GM12878 (cell line): ENCODE measurements at regions not wholly inside any gene's neighbourhood (a gene's known extent, or its start where the extent isn't known, plus 50 kb on each side); places are given as distances from the start of the nearest gene placed in this dataset.

ENCODE experiments used
- ATAC-seq: fragments of 200-7000 bp; cut with Tn5 transposase; 3 replicates; pipeline ENCODE4 v1.9.1; 2020; ENCODE audit warnings: mild to moderate bottlenecking, moderate library complexity
- BruUV-seq: library from RNA; stranded (reverse); fragments of 400-500 nt; replicated peaks from 2 replicates; lab custom pipeline; 2021; lab: Mats Ljungman, UMichigan
- CTCF ChIA-PET: fragments of 300-600 bp; sonication (Branson Sonifier 250); formaldehyde crosslinking; extraction: SDS; loops from one replicate; lab custom pipeline; 2021; ENCODE audit warnings: inconsistent platforms; lab: Yijun Ruan, JAX
- POLR2A ChIA-PET: fragments of 350-600 bp; formaldehyde crosslinking; extraction: SDS; loops from one replicate; lab custom pipeline; 2021; ENCODE audit warnings: inconsistent platforms; lab: Charles Lee
- RAD21 ChIA-PET: fragments of 300-600 bp; sonication (Branson Sonifier 250); formaldehyde crosslinking; loops from one replicate; lab custom pipeline; 2023; ENCODE audit warnings: antibody characterized with exemption; ENCODE audit not compliant: unreplicated experiment; lab: Charles Lee
- SMC1A ChIA-PET: fragments of 300-600 bp; sonication (Branson Sonifier 250); formaldehyde crosslinking; loops from one replicate; lab custom pipeline; 2023; ENCODE audit not compliant: unreplicated experiment, uncharacterized antibody; lab: Charles Lee
- DNase-seq: peaks from one replicate; pipeline ENCODE4 v3.0.0-alpha.2; 2011; ENCODE audit warnings: low read depth, low spot score
- FAIRE-seq: peaks from 3 replicates; lab custom pipeline; 2011; peaks lifted over from hg19 to GRCh38; lab: Jason Lieb, UNC
- H2AFZ ChIP-seq: 2 replicates; pipeline ENCODE4 v1.6.0; 2011; ENCODE audit warnings: low read depth, low read length, control low read depth; ENCODE audit not compliant: control insufficient read depth
- H3K27ac ChIP-seq: 2 replicates; pipeline ENCODE4 v1.5.1; 2011; ENCODE audit warnings: control low read depth; ENCODE audit not compliant: control insufficient read depth, insufficient read depth
- H3K27me3 ChIP-seq, 2 experiments: replicated peaks in 1 of 2; 2 replicates each; pipeline versions ENCODE4 v1.6.0 to v1.6.1; 2011; ENCODE audit warnings: low read length in 1 of 2; ENCODE audit not compliant: control insufficient read depth in 2 of 2, insufficient read depth in 2 of 2
- H3K36me3 ChIP-seq, 2 experiments: 2 replicates each; pipeline ENCODE4 v1.5.1; 2011; ENCODE audit warnings: low read length in 1 of 2; ENCODE audit not compliant: control insufficient read depth in 2 of 2, insufficient read depth in 2 of 2
- H3K4me1 ChIP-seq: 2 replicates; pipeline ENCODE4 v1.6.1; 2011; ENCODE audit warnings: mild to moderate bottlenecking, low read length, moderate library complexity, mixed read lengths; ENCODE audit not compliant: control insufficient read depth, insufficient read depth
- H3K4me2 ChIP-seq: 2 replicates; pipeline ENCODE4 v1.6.0; 2011; ENCODE audit warnings: control low read depth; ENCODE audit not compliant: control insufficient read depth, insufficient read depth
- H3K4me3 ChIP-seq: fragments of 200-600 bp; sonication (generic); 2 replicates; pipeline ENCODE4 v1.5.1; 2016
- H3K79me2 ChIP-seq: 2 replicates; pipeline ENCODE4 v1.6.0; 2011; ENCODE audit warnings: low read length; ENCODE audit not compliant: control insufficient read depth, insufficient read depth
- H3K9ac ChIP-seq: 2 replicates; pipeline ENCODE4 v1.8.0; 2011; ENCODE audit warnings: low read length, control low read depth, mixed read lengths; ENCODE audit not compliant: control insufficient read depth, insufficient read depth
- H3K9me3 ChIP-seq: replicated peaks from 3 replicates; pipeline ENCODE4 v1.5.1; 2011; ENCODE audit warnings: mild to moderate bottlenecking, low read length; ENCODE audit not compliant: control insufficient read depth, insufficient read depth
- H4K20me1 ChIP-seq: 2 replicates; pipeline ENCODE4 v1.6.0; 2011; ENCODE audit not compliant: control insufficient read depth, insufficient read depth
- CEBPB ChIP-seq, 2 experiments: fragments of 150-350 bp in 1 of 2; IDR thresholded peaks; 2 replicates each; pipeline ENCODE4 v1.6.1; 2012 to 2014; ENCODE audit warnings: low read depth in 2 of 2, low read length in 2 of 2, borderline replicate concordance in 1 of 2, inconsistent platforms in 1 of 2
- GATAD2B ChIP-seq: fragments of 450-650 bp; conservative IDR thresholded peaks from 2 replicates; pipeline ENCODE4 v1.6.1; 2017; ENCODE audit warnings: low read depth, mild to moderate bottlenecking, moderate library complexity
- KAT2A ChIP-seq: conservative IDR thresholded peaks from 2 replicates; pipeline ENCODE4 v1.6.1; 2011; ENCODE audit warnings: low read depth, low read length; ENCODE audit not compliant: control insufficient read depth
- POLR2A ChIP-seq: IDR thresholded peaks from 2 replicates; pipeline ENCODE4 v1.6.1; 2011; ENCODE audit warnings: low read depth, mild to moderate bottlenecking, low read length
- RB1 ChIP-seq: fragments of 450-650 bp; formaldehyde crosslinking; IDR thresholded peaks from 2 replicates; pipeline ENCODE4 v1.6.1; 2017; ENCODE audit warnings: mild to moderate bottlenecking, borderline replicate concordance
- SIN3A ChIP-seq: IDR thresholded peaks from 2 replicates; pipeline ENCODE4 v1.6.1; 2012; ENCODE audit warnings: low read depth, low read length, improper control_type of control experiment
- SMAD5 ChIP-seq: IDR thresholded peaks from 2 replicates; pipeline ENCODE4 v1.6.1; 2016; ENCODE audit warnings: antibody characterized with exemption, low read depth
- STAT1 ChIP-seq: fragments of 450-650 bp; conservative IDR thresholded peaks from 2 replicates; pipeline ENCODE4 v1.6.1; 2014; ENCODE audit warnings: antibody characterized with exemption, mild to moderate bottlenecking
- SUPT20H ChIP-seq: IDR thresholded peaks from 2 replicates; pipeline ENCODE4 v1.6.1; 2011; ENCODE audit warnings: low read depth, mild to moderate bottlenecking, low read length, moderate library complexity, borderline replicate concordance; ENCODE audit not compliant: control insufficient read depth
- ZNF207 ChIP-seq: fragments of 450-650 bp; IDR thresholded peaks from 2 replicates; pipeline ENCODE4 v1.6.1; 2014; ENCODE audit warnings: antibody characterized with exemption, mild to moderate bottlenecking, borderline replicate concordance
- WGBS: methylation state at CpG from one replicate; pipeline ENCODE4 v1.1.6; 2016; ENCODE audit warnings: low lambda C conversion rate; ENCODE audit not compliant: insufficient replicate concordance, insufficient coverage; ENCODE audit errors: missing lambda C conversion rate; 5-methylcytosine and 5-hydroxymethylcytosine counted together
- in situ Hi-C: fragments of 300-500 bp; cut with MboI; formaldehyde crosslinking; loops from 9 replicates; pipeline ENCODE4 v1.14.3; 2018; ENCODE audit warnings: mixed read lengths
- intact Hi-C: fragments of 100-400 bp; cut with micrococcal nuclease; formaldehyde crosslinking; loops from one replicate; pipeline ENCODE4 v1.14.2; 2022; ENCODE audit not compliant: unreplicated experiment
- TF ChIP-seq, protein P1 (sequence below): fragments of 450-650 bp; IDR thresholded peaks from 2 replicates; pipeline ENCODE4 v1.6.1; 2016; ENCODE audit warnings: mild to moderate bottlenecking, moderate library complexity, borderline replicate concordance
- TF ChIP-seq, protein P2 (sequence below): IDR thresholded peaks from 2 replicates; pipeline ENCODE4 v1.6.1; 2012; ENCODE audit warnings: low read depth, low read length, improper control_type of control experiment
- TF ChIP-seq, protein P3 (sequence below): IDR thresholded peaks from 2 replicates; pipeline ENCODE4 v1.6.1; 2011; ENCODE audit warnings: borderline replicate concordance, low read depth, mild to moderate bottlenecking, moderate library complexity, mixed read lengths, low read length; ENCODE audit not compliant: insufficient read depth; ENCODE audit errors: extremely low read length
- TF ChIP-seq, protein P4 (sequence below): IDR thresholded peaks from 2 replicates; pipeline ENCODE4 v1.6.1; 2012; ENCODE audit warnings: low read length, inconsistent platforms

DNA sequence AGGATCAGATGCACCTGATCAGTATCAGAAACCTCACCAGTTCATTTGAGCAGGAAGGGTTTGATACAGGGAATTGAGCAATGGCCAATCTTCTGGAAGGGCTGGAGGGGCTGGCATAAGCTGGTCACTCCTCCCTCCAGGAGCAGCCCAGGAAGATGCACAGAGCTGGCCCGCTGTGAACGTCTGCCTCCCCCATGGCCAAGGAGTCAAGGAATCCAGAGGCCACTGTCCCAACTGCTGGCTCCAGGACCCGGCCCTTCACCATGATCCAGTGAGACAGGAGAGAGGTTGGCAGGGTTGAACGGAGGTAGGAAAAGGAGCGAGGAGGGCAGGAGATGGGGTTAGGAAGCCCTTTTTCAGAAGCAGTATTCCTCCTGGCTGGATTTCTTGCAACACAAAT lies 113.9 kb upstream of the CST7 start (continued):
- TF ChIP-seq, protein P1, sequence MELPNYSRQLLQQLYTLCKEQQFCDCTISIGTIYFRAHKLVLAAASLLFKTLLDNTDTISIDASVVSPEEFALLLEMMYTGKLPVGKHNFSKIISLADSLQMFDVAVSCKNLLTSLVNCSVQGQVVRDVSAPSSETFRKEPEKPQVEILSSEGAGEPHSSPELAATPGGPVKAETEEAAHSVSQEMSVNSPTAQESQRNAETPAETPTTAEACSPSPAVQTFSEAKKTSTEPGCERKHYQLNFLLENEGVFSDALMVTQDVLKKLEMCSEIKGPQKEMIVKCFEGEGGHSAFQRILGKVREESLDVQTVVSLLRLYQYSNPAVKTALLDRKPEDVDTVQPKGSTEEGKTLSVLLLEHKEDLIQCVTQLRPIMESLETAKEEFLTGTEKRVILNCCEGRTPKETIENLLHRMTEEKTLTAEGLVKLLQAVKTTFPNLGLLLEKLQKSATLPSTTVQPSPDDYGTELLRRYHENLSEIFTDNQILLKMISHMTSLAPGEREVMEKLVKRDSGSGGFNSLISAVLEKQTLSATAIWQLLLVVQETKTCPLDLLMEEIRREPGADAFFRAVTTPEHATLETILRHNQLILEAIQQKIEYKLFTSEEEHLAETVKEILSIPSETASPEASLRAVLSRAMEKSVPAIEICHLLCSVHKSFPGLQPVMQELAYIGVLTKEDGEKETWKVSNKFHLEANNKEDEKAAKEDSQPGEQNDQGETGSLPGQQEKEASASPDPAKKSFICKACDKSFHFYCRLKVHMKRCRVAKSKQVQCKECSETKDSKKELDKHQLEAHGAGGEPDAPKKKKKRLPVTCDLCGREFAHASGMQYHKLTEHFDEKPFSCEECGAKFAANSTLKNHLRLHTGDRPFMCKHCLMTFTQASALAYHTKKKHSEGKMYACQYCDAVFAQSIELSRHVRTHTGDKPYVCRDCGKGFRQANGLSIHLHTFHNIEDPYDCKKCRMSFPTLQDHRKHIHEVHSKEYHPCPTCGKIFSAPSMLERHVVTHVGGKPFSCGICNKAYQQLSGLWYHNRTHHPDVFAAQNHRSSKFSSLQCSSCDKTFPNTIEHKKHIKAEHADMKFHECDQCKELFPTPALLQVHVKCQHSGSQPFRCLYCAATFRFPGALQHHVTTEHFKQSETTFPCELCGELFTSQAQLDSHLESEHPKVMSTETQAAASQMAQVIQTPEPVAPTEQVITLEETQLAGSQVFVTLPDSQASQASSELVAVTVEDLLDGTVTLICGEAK = no peak
- no peak for TF ChIP-seq CEBPB (IDR thresholded peaks at IDR 0.05; ENCODE audit: borderline replicate concordance in 1 of 2, low read depth in 2 of 2, low read length in 2 of 2)
- TF ChIP-seq STAT1 = no peak
- no peak for TF ChIP-seq GATAD2B

DNA sequence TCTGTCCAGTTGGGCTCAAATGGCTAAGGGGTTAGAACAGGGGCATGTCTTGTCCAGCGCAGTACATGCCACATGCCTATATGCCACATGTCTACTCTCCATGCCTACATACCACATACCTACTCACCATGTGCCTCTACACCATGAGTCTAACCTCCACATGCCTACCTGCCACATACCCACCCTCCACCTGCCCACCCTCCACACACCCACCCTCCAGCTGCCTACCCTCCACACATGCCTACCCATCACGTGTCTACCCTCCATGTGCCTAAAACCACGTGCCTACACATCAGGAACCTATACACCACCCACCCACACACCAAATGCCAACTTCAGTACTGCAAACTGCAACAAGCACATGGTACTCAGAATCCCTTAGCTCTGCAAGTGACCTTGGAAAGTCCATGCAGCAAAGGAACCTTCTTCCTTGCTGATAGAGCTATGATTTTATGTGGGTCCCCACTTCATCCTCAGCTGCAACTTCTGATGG lies 113.0 kb upstream of the CST7 start:
- no peaks in the 10 kb centered on the region; a peak in 1 of 4 replicates for H3K27me3 ChIP-seq
- H3K9me3 ChIP-seq = no peaks in the 10 kb centered on the region; the same call in 2 of the 3 replicates
- ATAC-seq (no peak), FAIRE-seq (no peak), DNase-seq (no peak)
- H4K20me1 ChIP-seq = no peaks in the 10 kb centered on the region
- H3K4me3 ChIP-seq = no peak overlapping the region
- intact Hi-C loops = no loop called here
- H2AFZ ChIP-seq = no peak overlapping the region
- ChIA-PET POLR2A (no interaction called here), SMC1A (no interaction called here), RAD21 (no interaction called here)
- BruUV-seq = no TSS peak
- H3K79me2 ChIP-seq = no peaks in the 10 kb centered on the region
- no peaks in the 10 kb centered on the region for H3K36me3 ChIP-seq
- in situ Hi-C loops = no loop called here
- no peak for TF ChIP-seq SMAD5
- no peak for TF ChIP-seq KAT2A
- TF ChIP-seq SIN3A = no peak
- TF ChIP-seq, protein P2, sequence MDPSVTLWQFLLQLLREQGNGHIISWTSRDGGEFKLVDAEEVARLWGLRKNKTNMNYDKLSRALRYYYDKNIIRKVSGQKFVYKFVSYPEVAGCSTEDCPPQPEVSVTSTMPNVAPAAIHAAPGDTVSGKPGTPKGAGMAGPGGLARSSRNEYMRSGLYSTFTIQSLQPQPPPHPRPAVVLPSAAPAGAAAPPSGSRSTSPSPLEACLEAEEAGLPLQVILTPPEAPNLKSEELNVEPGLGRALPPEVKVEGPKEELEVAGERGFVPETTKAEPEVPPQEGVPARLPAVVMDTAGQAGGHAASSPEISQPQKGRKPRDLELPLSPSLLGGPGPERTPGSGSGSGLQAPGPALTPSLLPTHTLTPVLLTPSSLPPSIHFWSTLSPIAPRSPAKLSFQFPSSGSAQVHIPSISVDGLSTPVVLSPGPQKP = no peak
- TF ChIP-seq ZNF207 = no peak
- no peak for TF ChIP-seq SUPT20H
- TF ChIP-seq, protein P3, sequence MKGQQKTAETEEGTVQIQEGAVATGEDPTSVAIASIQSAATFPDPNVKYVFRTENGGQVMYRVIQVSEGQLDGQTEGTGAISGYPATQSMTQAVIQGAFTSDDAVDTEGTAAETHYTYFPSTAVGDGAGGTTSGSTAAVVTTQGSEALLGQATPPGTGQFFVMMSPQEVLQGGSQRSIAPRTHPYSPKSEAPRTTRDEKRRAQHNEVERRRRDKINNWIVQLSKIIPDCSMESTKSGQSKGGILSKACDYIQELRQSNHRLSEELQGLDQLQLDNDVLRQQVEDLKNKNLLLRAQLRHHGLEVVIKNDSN = no peak
- TF ChIP-seq, protein P4, sequence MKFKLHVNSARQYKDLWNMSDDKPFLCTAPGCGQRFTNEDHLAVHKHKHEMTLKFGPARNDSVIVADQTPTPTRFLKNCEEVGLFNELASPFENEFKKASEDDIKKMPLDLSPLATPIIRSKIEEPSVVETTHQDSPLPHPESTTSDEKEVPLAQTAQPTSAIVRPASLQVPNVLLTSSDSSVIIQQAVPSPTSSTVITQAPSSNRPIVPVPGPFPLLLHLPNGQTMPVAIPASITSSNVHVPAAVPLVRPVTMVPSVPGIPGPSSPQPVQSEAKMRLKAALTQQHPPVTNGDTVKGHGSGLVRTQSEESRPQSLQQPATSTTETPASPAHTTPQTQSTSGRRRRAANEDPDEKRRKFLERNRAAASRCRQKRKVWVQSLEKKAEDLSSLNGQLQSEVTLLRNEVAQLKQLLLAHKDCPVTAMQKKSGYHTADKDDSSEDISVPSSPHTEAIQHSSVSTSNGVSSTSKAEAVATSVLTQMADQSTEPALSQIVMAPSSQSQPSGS = no peak
- no peak for TF ChIP-seq POLR2A
- no peak for TF ChIP-seq RB1
- TF ChIP-seq, all 136 proteins: peak for 0
- no peak overlapping the region for H3K27ac ChIP-seq
- H3K4me1 ChIP-seq = peaks cover 27% of the 10 kb centered on the region
- H3K4me2 ChIP-seq = no peak overlapping the region
- no peak overlapping the region for H3K9ac ChIP-seq
- 16% methylated on average over 3 of the region's 3 CpGs for WGBS
- CTCF ChIA-PET = no interaction called here
